ENCODE measurements at regions not wholly inside any gene's neighbourhood (a gene's known extent, or its start where the extent isn't known, plus 50 kb on each side); places are given as distances from the start of the nearest gene placed in this dataset.

GRCh38 chr14:62118871-62119270 lies 356.7 kb downstream of the SNAPC1 start:
- Histone ChIP-seq H3K27ac (no peak overlapping the region), H3K4me3 (no peak overlapping the region)
- no peak for DNase-seq (ENCODE audit: low spot score)
- no peak for TF ChIP-seq CTCF (IDR thresholded peaks at IDR 0.05)

- TF ChIP-seq CTCF (IDR thresholded peaks at IDR 0.05), result no peak
- DNase-seq (ENCODE audit: low spot score), result no peak
- Histone ChIP-seq H3K27ac (no peak overlapping the region), H3K4me3 (no peak overlapping the region)
These were observed 361.7 kb downstream of the SNAPC1 start for GRCh38 chr14:62123961-62124360.

GRCh38 chr14:62125793-62126192 lies 363.6 kb downstream of the SNAPC1 start:
- Histone ChIP-seq H3K27ac (no peak overlapping the region), H3K4me3 (no peak overlapping the region)
- no peak for DNase-seq (ENCODE audit: low spot score)
- no peak for TF ChIP-seq CTCF (IDR thresholded peaks at IDR 0.05)

GRCh38 chr14:62126879-62127478 lies 364.8 kb downstream of the SNAPC1 start:
- peak; percentile 45 for TF ChIP-seq CTCF (IDR thresholded peaks at IDR 0.05)
- no peak for DNase-seq (ENCODE audit: low spot score)
- H3K4me3 ChIP-seq, result no peak overlapping the region
- no peak overlapping the region for H3K27ac ChIP-seq

- DNase-seq (ENCODE audit: low spot score), result no peak
- TF ChIP-seq CTCF (IDR thresholded peaks at IDR 0.05), result no peak
- no peak overlapping the region for H3K27ac ChIP-seq
- H3K4me3 ChIP-seq, result no peak overlapping the region
These were observed 368.2 kb downstream of the SNAPC1 start for GRCh38 chr14:62130441-62130840.

- DNase-seq (ENCODE audit: low spot score), result no peak
- no peak for TF ChIP-seq CTCF (IDR thresholded peaks at IDR 0.05)
- Histone ChIP-seq H3K27ac (no peak overlapping the region), H3K4me3 (no peak overlapping the region)
These were observed 371.7 kb downstream of the SNAPC1 start for GRCh38 chr14:62133776-62134550.

- Histone ChIP-seq H3K4me3 (no peak overlapping the region), H3K27ac (no peak overlapping the region)
- DNase-seq (ENCODE audit: low spot score), result no peak
- no peak for TF ChIP-seq CTCF (IDR thresholded peaks at IDR 0.05)
These were observed 376.4 kb downstream of the SNAPC1 start for GRCh38 chr14:62138593-62138992.
